Loucy (cell line): ENCODE measurements at regions not wholly inside any gene's neighbourhood (a gene's known extent, or its start where the extent isn't known, plus 50 kb on each side); places are given as distances from the start of the nearest gene placed in this dataset.

Experiments
- H2AFZ ChIP-seq: fragments of 200-600 bp; sonication (generic); 2 replicates; pipeline ENCODE4 v1.6.0; 2016; ENCODE audit warnings: antibody characterized with exemption, mild to moderate bottlenecking, low read length, moderate library complexity
- H3F3A ChIP-seq: fragments of 200-600 bp; 2 replicates; pipeline ENCODE4 v1.6.0; 2016; ENCODE audit warnings: antibody characterized with exemption, low read depth, mild to moderate bottlenecking
- H3K27me3 ChIP-seq: fragments of 200-600 bp; sonication (generic); 2 replicates; pipeline ENCODE4 v1.6.1; 2014; ENCODE audit warnings: low read length, mild to moderate bottlenecking; ENCODE audit not compliant: insufficient read depth, poor library complexity, severe bottlenecking
- H3K36me3 ChIP-seq: fragments of 200-600 bp; sonication (generic); 2 replicates; pipeline ENCODE4 v1.6.1; 2016; ENCODE audit warnings: low read length; ENCODE audit not compliant: insufficient read depth
- H3K4me1 ChIP-seq: fragments of 200-600 bp; sonication (generic); 2 replicates; pipeline ENCODE4 v1.5.1; 2014; ENCODE audit warnings: low read length, mild to moderate bottlenecking; ENCODE audit not compliant: insufficient read depth, poor library complexity, severe bottlenecking
- H3K4me2 ChIP-seq: fragments of 200-600 bp; sonication (generic); 2 replicates; pipeline ENCODE4 v1.6.0; 2014; ENCODE audit warnings: antibody characterized with exemption, low read length, low read depth, mild to moderate bottlenecking; ENCODE audit not compliant: poor library complexity, severe bottlenecking
- H3K4me3 ChIP-seq: fragments of 200-600 bp; sonication (generic); 2 replicates; pipeline ENCODE4 v1.5.1; 2014; ENCODE audit warnings: low read length, mild to moderate bottlenecking, mixed read lengths; ENCODE audit not compliant: poor library complexity, severe bottlenecking
- H3K79me2 ChIP-seq: fragments of 200-600 bp; sonication (generic); 2 replicates; pipeline ENCODE4 v1.6.1; 2014; ENCODE audit warnings: low read length; ENCODE audit not compliant: insufficient read depth
- H3K9ac ChIP-seq: fragments of 200-600 bp; sonication (generic); 2 replicates; pipeline ENCODE4 v1.6.0; 2014; ENCODE audit warnings: mild to moderate bottlenecking, low read depth, low read length, moderate library complexity; ENCODE audit not compliant: poor library complexity, severe bottlenecking
- H3K9me2 ChIP-seq: fragments of 200-600 bp; sonication (generic); replicated peaks from 2 replicates; pipeline ENCODE4 v1.6.1; 2016; ENCODE audit warnings: low read depth, low read length, mixed read lengths
- H3K9me3 ChIP-seq: fragments of 200-600 bp; sonication (generic); 2 replicates; pipeline ENCODE4 v1.6.1; 2014; ENCODE audit warnings: mild to moderate bottlenecking, antibody characterized with exemption, low read length, low read depth; ENCODE audit not compliant: insufficient read depth
- H4K20me1 ChIP-seq: fragments of 200-600 bp; sonication (generic); 2 replicates; pipeline ENCODE4 v1.6.0; 2014; ENCODE audit warnings: antibody characterized with exemption, low read length, mild to moderate bottlenecking; ENCODE audit not compliant: insufficient read depth, poor library complexity, severe bottlenecking
- CTCF ChIP-seq: fragments of 200-600 bp; sonication (generic); conservative IDR thresholded peaks from 2 replicates; pipeline ENCODE4 v1.5.1; 2014; ENCODE audit warnings: mild to moderate bottlenecking, antibody characterized with exemption, low read length
- EZH2phosphoT487 ChIP-seq: fragments of 200-600 bp; IDR thresholded peaks from 2 replicates; pipeline ENCODE4 v1.6.1; 2018; ENCODE audit warnings: antibody characterized with exemption, mild to moderate bottlenecking, moderate library complexity, borderline replicate concordance

- TF ChIP-seq EZH2phosphoT487 = no peak
- no peak for TF ChIP-seq CTCF
- Histone ChIP-seq H3K9me2 (no peaks in the 10 kb centered on the region), H3K4me1 (no peaks in the 10 kb centered on the region), H3K4me3 (no peak overlapping the region), H3K79me2 (no peaks in the 10 kb centered on the region), H3K9ac (no peak overlapping the region), H3K36me3 (no peaks in the 10 kb centered on the region), H3K9me3 (no peaks in the 10 kb centered on the region), H2AFZ (no peak overlapping the region), H3F3A (no peaks in the 10 kb centered on the region), H3K4me2 (no peak overlapping the region), H3K27me3 (no peaks in the 10 kb centered on the region), H4K20me1 (no peaks in the 10 kb centered on the region)
Observed at GRCh38 chr1:14137411-14138134, 437.6 kb downstream of the PRDM2 start.

DNA sequence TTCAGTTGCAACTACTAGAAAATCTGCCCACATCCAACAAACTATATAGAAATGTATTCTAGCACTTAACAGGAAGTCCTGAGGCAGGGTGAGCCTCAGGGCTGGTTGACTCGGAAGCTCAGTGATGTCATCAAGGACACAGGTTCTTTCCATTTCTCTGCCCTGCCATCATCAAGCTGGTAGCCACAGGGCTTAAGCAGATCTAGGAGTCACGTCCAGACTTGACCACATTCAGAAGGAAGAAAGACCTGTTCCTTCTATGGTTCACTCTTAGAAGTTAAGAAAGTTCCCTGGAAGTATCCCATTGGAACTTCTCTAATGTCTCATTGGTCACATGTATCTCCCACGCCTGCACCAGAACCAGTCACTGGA is 438.1 kb downstream of the PRDM2 start:
- no peaks in the 10 kb centered on the region for H3K9me2 ChIP-seq
- no peaks in the 10 kb centered on the region for H3K79me2 ChIP-seq
- no peak for TF ChIP-seq EZH2phosphoT487
- no peak for TF ChIP-seq CTCF
- H3K4me2 ChIP-seq = no peak overlapping the region
- H3K27me3 ChIP-seq = no peaks in the 10 kb centered on the region
- H2AFZ ChIP-seq = no peak overlapping the region
- H4K20me1 ChIP-seq = no peaks in the 10 kb centered on the region
- no peak overlapping the region for H3K9ac ChIP-seq
- H3K9me3 ChIP-seq = no peaks in the 10 kb centered on the region
- H3K36me3 ChIP-seq = no peaks in the 10 kb centered on the region
- H3F3A ChIP-seq = no peaks in the 10 kb centered on the region
- no peak overlapping the region for H3K4me3 ChIP-seq
- H3K4me1 ChIP-seq = no peaks in the 10 kb centered on the region

GRCh38 chr1:14138687-14139086 is 438.7 kb downstream of the PRDM2 start:
- no peaks in the 10 kb centered on the region for H3K9me3 ChIP-seq
- H4K20me1 ChIP-seq = no peaks in the 10 kb centered on the region
- H3K79me2 ChIP-seq = no peaks in the 10 kb centered on the region
- no peaks in the 10 kb centered on the region for H3K36me3 ChIP-seq
- no peak overlapping the region for H3K4me2 ChIP-seq
- H3K4me1 ChIP-seq = no peaks in the 10 kb centered on the region
- no peak for TF ChIP-seq CTCF
- no peak for TF ChIP-seq EZH2phosphoT487
- no peaks in the 10 kb centered on the region for H3K27me3 ChIP-seq
- H2AFZ ChIP-seq = no peak overlapping the region
- H3K4me3 ChIP-seq = no peak overlapping the region
- H3K9me2 ChIP-seq = no peaks in the 10 kb centered on the region
- H3F3A ChIP-seq = no peaks in the 10 kb centered on the region
- H3K9ac ChIP-seq = no peak overlapping the region
